OCI-LY3 (cell line): ENCODE measurements at regions not wholly inside any gene's neighbourhood (a gene's known extent, or its start where the extent isn't known, plus 50 kb on each side); places are given as distances from the start of the nearest gene placed in this dataset.

Source experiments
- H2AFZ ChIP-seq: fragments of 200-600, 300-600 bp; shearing (Covaris generic); 2 replicates; pipeline ENCODE4 v1.6.0; 2014; ENCODE audit warnings: antibody characterized with exemption, low read depth, low read length
- H3K27ac ChIP-seq: fragments of 200-600, 300-600 bp; sonication (generic); 2 replicates; pipeline ENCODE4 v1.5.1; 2014; ENCODE audit warnings: mild to moderate bottlenecking, low read length, moderate library complexity, mixed read lengths
- H3K27me3 ChIP-seq: fragments of 200-600, 300-600 bp; sonication (generic); 2 replicates; pipeline ENCODE4 v1.6.1; 2014; ENCODE audit warnings: low read depth, low read length, mixed read lengths
- H3K36me3 ChIP-seq: fragments of 200-600, 300-600 bp; sonication (generic); replicated peaks from 2 replicates; pipeline ENCODE3; 2014; ENCODE audit warnings: low read depth, low read length, mixed read lengths
- H3K4me1 ChIP-seq: fragments of 300-600, 200-600 bp; sonication (generic); 2 replicates; pipeline ENCODE4 v1.6.1; 2014; ENCODE audit warnings: low read length, mixed read lengths
- H3K4me2 ChIP-seq: fragments of 200-600, 300-600 bp; sonication (generic); 2 replicates; pipeline ENCODE4 v1.6.1; 2014; ENCODE audit warnings: low read length, mixed read lengths
- H3K4me3 ChIP-seq: fragments of 300-600, 200-600 bp; sonication (generic); 2 replicates; pipeline ENCODE4 v1.5.1; 2014; ENCODE audit warnings: antibody characterized with exemption, mild to moderate bottlenecking, low read length, moderate library complexity
- H3K79me2 ChIP-seq: fragments of 300-600, 200-600 bp; shearing (Covaris generic); 2 replicates; pipeline ENCODE4 v1.6.1; 2014; ENCODE audit warnings: mild to moderate bottlenecking, low read length, mixed read lengths
- H3K9ac ChIP-seq: fragments of 300-600, 200-600 bp; shearing (Covaris generic); 2 replicates; pipeline ENCODE4 v1.6.0; 2014; ENCODE audit warnings: mild to moderate bottlenecking, low read length, moderate library complexity
- H3K9me3 ChIP-seq: fragments of 200-600, 300-600 bp; shearing (Covaris generic); 2 replicates; pipeline ENCODE4 v1.6.1; 2014; ENCODE audit warnings: low read length, mixed read lengths; ENCODE audit not compliant: insufficient read depth
- H4K20me1 ChIP-seq: fragments of 200-600, 300-600 bp; sonication (generic); 2 replicates; pipeline ENCODE4 v1.6.1; 2016; ENCODE audit warnings: low read length, mixed read lengths; ENCODE audit not compliant: insufficient read depth
- CTCF ChIP-seq: fragments of 200-600, 300-600 bp; sonication (generic); IDR thresholded peaks from 2 replicates; pipeline ENCODE4 v1.5.1; 2014; ENCODE audit warnings: antibody characterized with exemption, low read length, low read depth
- EZH2phosphoT487 ChIP-seq: fragments of 200-600 bp; shearing (Covaris generic); IDR thresholded peaks from 2 replicates; pipeline ENCODE4 v1.6.1; 2018; ENCODE audit warnings: antibody characterized with exemption, mixed run types, low read depth

- Histone ChIP-seq H3K27ac (no peak overlapping the region), H3K9me3 (no peaks in the 10 kb centered on the region), H3K79me2 (no peaks in the 10 kb centered on the region), H2AFZ (no peak overlapping the region), H4K20me1 (no peaks in the 10 kb centered on the region), H3K4me2 (no peak overlapping the region), H3K36me3 (no peaks in the 10 kb centered on the region), H3K9ac (no peak overlapping the region), H3K27me3 (no peaks in the 10 kb centered on the region), H3K4me1 (peaks cover 2% of the 10 kb centered on the region; the same call in 1 of the 2 replicates), H3K4me3 (no peak overlapping the region)
- TF ChIP-seq CTCF (no peak), EZH2phosphoT487 (no peak)
Observed at GRCh38 chr5:159765760-159766517, 150.3 kb upstream of the ADRA1B start.

- Histone ChIP-seq H3K27ac (no peak overlapping the region), H3K9ac (no peak overlapping the region), H3K36me3 (no peaks in the 10 kb centered on the region), H4K20me1 (no peaks in the 10 kb centered on the region), H3K4me2 (no peak overlapping the region), H3K79me2 (no peaks in the 10 kb centered on the region), H3K9me3 (no peaks in the 10 kb centered on the region), H3K27me3 (no peaks in the 10 kb centered on the region), H3K4me1 (peaks cover 6% of the 10 kb centered on the region; the same call in 1 of the 2 replicates), H2AFZ (no peak overlapping the region), H3K4me3 (no peak overlapping the region)
- TF ChIP-seq EZH2phosphoT487: no peak
- no peak for TF ChIP-seq CTCF
Observed at GRCh38 chr5:159768243-159768642, 148.0 kb upstream of the ADRA1B start.

- H3K9ac ChIP-seq: peak overlapping the region; percentile 73
- no peaks in the 10 kb centered on the region for H3K27me3 ChIP-seq
- H2AFZ ChIP-seq: peak overlapping the region; percentile 72
- H3K4me1 ChIP-seq: peaks cover 10% of the 10 kb centered on the region
- H3K9me3 ChIP-seq: no peaks in the 10 kb centered on the region
- H3K36me3 ChIP-seq: no peaks in the 10 kb centered on the region
- H3K4me2 ChIP-seq: peak overlapping the region; percentile 69
- H3K79me2 ChIP-seq: no peaks in the 10 kb centered on the region
- no peaks in the 10 kb centered on the region for H4K20me1 ChIP-seq
- TF ChIP-seq CTCF (no peak), EZH2phosphoT487 (no peak)
- H3K27ac ChIP-seq: peak overlapping the region; percentile 36; the same call in 1 of the 2 replicates
- peak overlapping the region; percentile 78 for H3K4me3 ChIP-seq
Observed at GRCh38 chr5:159772698-159773061, 143.6 kb upstream of the ADRA1B start.

GRCh38 chr5:159773062-159773924 lies 143.0 kb upstream of the ADRA1B start:
- TF ChIP-seq CTCF (peak; percentile 58), EZH2phosphoT487 (no peak)
- H3K36me3 ChIP-seq: no peaks in the 10 kb centered on the region
- peak overlapping the region; percentile 78 for H3K4me3 ChIP-seq
- H3K9me3 ChIP-seq: no peaks in the 10 kb centered on the region
- H3K4me2 ChIP-seq: peak overlapping the region; percentile 69
- H3K27ac ChIP-seq: peak overlapping the region; percentile 36
- H3K79me2 ChIP-seq: no peaks in the 10 kb centered on the region
- H4K20me1 ChIP-seq: no peaks in the 10 kb centered on the region
- H2AFZ ChIP-seq: peak overlapping the region; percentile 72
- peak overlapping the region; percentile 73 for H3K9ac ChIP-seq
- no peaks in the 10 kb centered on the region for H3K27me3 ChIP-seq
- peaks cover 10% of the 10 kb centered on the region for H3K4me1 ChIP-seq
